ENCODE measurements at regions not wholly inside any gene's neighbourhood (a gene's known extent, or its start where the extent isn't known, plus 50 kb on each side); places are given as distances from the start of the nearest gene placed in this dataset.
"Not testable (repeated sequence)": the region's sequence is repeated elsewhere in the genome, so short reads cannot be mapped to it uniquely, and the experiment has no call there.

GRCh38 chrY:16097325-16097724 is 1573.0 kb downstream of the NLGN4Y start:
- intact Hi-C loops (cut with DNase I): no loop called here
- H3K9me3 ChIP-seq: no peaks in the 10 kb centered on the region
- ATAC-seq (no peak), DNase-seq (no peak)
- H3K27me3 ChIP-seq: no peaks in the 10 kb centered on the region
- TF ChIP-seq CTCF (IDR thresholded peaks at IDR 0.05) (no peak), POLR2A (IDR thresholded peaks at IDR 0.05) (no peak)
- peaks cover 4% of the 10 kb centered on the region for H3K4me1 ChIP-seq
- H3K27ac ChIP-seq: no peak overlapping the region
- H3K36me3 ChIP-seq (replicated peaks in 1 of 2; ENCODE audit: insufficient read depth in 1 of 2, low read depth in 2 of 2): no peaks in the 10 kb centered on the region
- 50 to 63% methylated on average over 1 of the region's 1 CpG for WGBS, 2 donors
- H3K4me3 ChIP-seq: no peak overlapping the region

GRCh38 chrY:16101815-16102214 is 1577.5 kb downstream of the NLGN4Y start:
- no peak for DNase-seq
- 50 to 64% methylated on average over 1 of the region's 1 CpG for WGBS, 2 donors
- Histone ChIP-seq H3K27me3 (no peaks in the 10 kb centered on the region), H3K36me3 (replicated peaks in 1 of 2; ENCODE audit: insufficient read depth in 1 of 2, low read depth in 2 of 2) (no peaks in the 10 kb centered on the region), H3K4me1 (peaks cover 4% of the 10 kb centered on the region), H3K9me3 (no peaks in the 10 kb centered on the region), H3K27ac (no peak overlapping the region), H3K4me3 (no peak overlapping the region)
- intact Hi-C loops (cut with DNase I): no loop called here
- no peak for TF ChIP-seq CTCF (IDR thresholded peaks at IDR 0.05)
- no peak for TF ChIP-seq POLR2A (IDR thresholded peaks at IDR 0.05)
- no peak for ATAC-seq

GRCh38 chrY:16106613-16107012 is 1582.3 kb downstream of the NLGN4Y start:
- intact Hi-C loops (cut with DNase I): no loop called here
- 69 to 70% methylated on average over 3 of the region's 3 CpGs for WGBS, 2 donors
- H3K9me3 ChIP-seq: no peaks in the 10 kb centered on the region

GRCh38 chrY:16108839-16109238 is 1584.5 kb downstream of the NLGN4Y start:
- 47 to 58% methylated on average over 2 of the region's 2 CpGs for WGBS, 2 donors
- Histone ChIP-seq H3K27me3 (no peaks in the 10 kb centered on the region), H3K36me3 (replicated peaks in 1 of 2; ENCODE audit: insufficient read depth in 1 of 2, low read depth in 2 of 2) (no peaks in the 10 kb centered on the region), H3K27ac (no peak overlapping the region), H3K4me3 (no peak overlapping the region), H3K9me3 (no peaks in the 10 kb centered on the region), H3K4me1 (no peaks in the 10 kb centered on the region)
- intact Hi-C loops (cut with DNase I): no loop called here
- ATAC-seq (no peak), DNase-seq (no peak)
- TF ChIP-seq POLR2A (IDR thresholded peaks at IDR 0.05) (no peak), CTCF (IDR thresholded peaks at IDR 0.05) (no peak)

More at GRCh38 chrY:16106613-16107012, 1582.3 kb downstream of the NLGN4Y start:
- Histone ChIP-seq H3K27me3 (no peaks in the 10 kb centered on the region), H3K4me3 (no peak overlapping the region), H3K27ac (no peak overlapping the region), H3K36me3 (replicated peaks in 1 of 2; ENCODE audit: insufficient read depth in 1 of 2, low read depth in 2 of 2) (no peaks in the 10 kb centered on the region), H3K4me1 (peaks cover 4% of the 10 kb centered on the region)
- no peak for TF ChIP-seq CTCF (IDR thresholded peaks at IDR 0.05)
- no peak for TF ChIP-seq POLR2A (IDR thresholded peaks at IDR 0.05)
- DNase-seq (no peak), ATAC-seq (no peak)

- DNase-seq; H3K4me1 ChIP-seq; ATAC-seq; H3K4me3 ChIP-seq; intact Hi-C loops (cut with DNase I); H3K9me3 ChIP-seq; H3K36me3 ChIP-seq (replicated peaks in 1 of 2; ENCODE audit: insufficient read depth in 1 of 2, low read depth in 2 of 2); H3K27me3 ChIP-seq; H3K27ac ChIP-seq: not testable (repeated sequence)
- 77 to 96% methylated on average over 4 of the region's 8 CpGs for WGBS, 2 donors
Measured at GRCh38 chrY:16120096-16120495, 1595.8 kb downstream of the NLGN4Y start.
